ENCODE measurements at regions not wholly inside any gene's neighbourhood (a gene's known extent, or its start where the extent isn't known, plus 50 kb on each side); places are given as distances from the start of the nearest gene placed in this dataset.

DNA sequence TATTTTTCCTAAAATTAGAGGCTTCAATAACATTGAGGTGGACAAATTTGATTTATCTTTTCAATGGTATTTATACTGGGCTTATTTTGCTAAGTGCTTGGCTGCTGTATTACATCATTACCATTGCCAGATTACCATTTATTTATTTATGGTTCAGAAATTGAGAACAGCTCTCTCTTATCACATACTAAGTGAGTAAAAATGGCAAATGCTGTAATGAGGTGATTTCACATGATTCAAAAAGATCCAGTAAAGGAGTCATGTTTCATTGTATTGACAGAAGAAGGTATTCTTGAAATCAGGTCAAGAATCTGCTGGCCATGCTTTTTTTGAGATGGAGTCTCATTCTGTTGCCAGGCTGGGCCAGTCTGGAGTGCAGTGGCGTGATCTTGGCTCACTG is 322.6 kb downstream of the KIF20B start:
- no peak overlapping the region for H3K4me2 ChIP-seq
- ChIA-PET POLR2A (no interaction called here), CTCF (no interaction called here)
- no peak overlapping the region for H3K4me3 ChIP-seq
- no peaks in the 10 kb centered on the region for H3K9me3 ChIP-seq
- no peak for ATAC-seq
- H3K4me1 ChIP-seq, result no peaks in the 10 kb centered on the region
- no peak overlapping the region for H3K27ac ChIP-seq
- FAIRE-seq, result no peak
- no peak for TF ChIP-seq FOXS1 (CRISPR knock-in tag; IDR thresholded peaks at IDR 0.05)
- no peak for TF ChIP-seq CHD2 (IDR thresholded peaks at IDR 0.05; ENCODE audit: low read length, partially characterized antibody)
- no peak for TF ChIP-seq SREBF2 (IDR thresholded peaks at IDR 0.05)
- no peak for TF ChIP-seq POLR2A (IDR thresholded peaks at IDR 0.05; ENCODE audit: low read length)
- no peak for TF ChIP-seq POLR2AphosphoS2 (conservative IDR thresholded peaks at IDR 0.05; ENCODE audit: low read length)
- TF ChIP-seq HOXB13 (CRISPR knock-in tag; IDR thresholded peaks at IDR 0.05; ENCODE audit: low read depth), result no peak
- no peak for TF ChIP-seq NR3C1 (IDR thresholded peaks at IDR 0.05)
- no peak for TF ChIP-seq CEBPB (IDR thresholded peaks at IDR 0.05)
- no peak for TF ChIP-seq HOXB5 (CRISPR knock-in tag; IDR thresholded peaks at IDR 0.05)
- TF ChIP-seq SMC3 (IDR thresholded peaks at IDR 0.05), result no peak
- TF ChIP-seq, protein P1, sequence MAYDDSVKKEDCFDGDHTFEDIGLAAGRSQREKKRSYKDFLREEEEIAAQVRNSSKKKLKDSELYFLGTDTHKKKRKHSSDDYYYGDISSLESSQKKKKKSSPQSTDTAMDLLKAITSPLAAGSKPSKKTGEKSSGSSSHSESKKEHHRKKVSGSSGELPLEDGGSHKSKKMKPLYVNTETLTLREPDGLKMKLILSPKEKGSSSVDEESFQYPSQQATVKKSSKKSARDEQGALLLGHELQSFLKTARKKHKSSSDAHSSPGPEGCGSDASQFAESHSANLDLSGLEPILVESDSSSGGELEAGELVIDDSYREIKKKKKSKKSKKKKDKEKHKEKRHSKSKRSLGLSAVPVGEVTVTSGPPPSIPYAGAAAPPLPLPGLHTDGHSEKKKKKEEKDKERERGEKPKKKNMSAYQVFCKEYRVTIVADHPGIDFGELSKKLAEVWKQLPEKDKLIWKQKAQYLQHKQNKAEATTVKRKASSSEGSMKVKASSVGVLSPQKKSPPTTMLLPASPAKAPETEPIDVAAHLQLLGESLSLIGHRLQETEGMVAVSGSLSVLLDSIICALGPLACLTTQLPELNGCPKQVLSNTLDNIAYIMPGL (CRISPR knock-in tag; IDR thresholded peaks at IDR 0.05; ENCODE audit: borderline replicate concordance), result no peak
- TF ChIP-seq, protein P2, sequence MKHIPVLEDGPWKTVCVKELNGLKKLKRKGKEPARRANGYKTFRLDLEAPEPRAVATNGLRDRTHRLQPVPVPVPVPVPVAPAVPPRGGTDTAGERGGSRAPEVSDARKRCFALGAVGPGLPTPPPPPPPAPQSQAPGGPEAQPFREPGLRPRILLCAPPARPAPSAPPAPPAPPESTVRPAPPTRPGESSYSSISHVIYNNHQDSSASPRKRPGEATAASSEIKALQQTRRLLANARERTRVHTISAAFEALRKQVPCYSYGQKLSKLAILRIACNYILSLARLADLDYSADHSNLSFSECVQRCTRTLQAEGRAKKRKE (CRISPR knock-in tag; IDR thresholded peaks at IDR 0.05; ENCODE audit: low read depth), result no peak
- DNase-seq (ENCODE audit: low read depth in 1 of 2, low spot score in 1 of 2), result no peak
- 0% methylated on average over 1 of the region's 1 CpG for WGBS (ENCODE audit: missing lambda C conversion rate)

DNA sequence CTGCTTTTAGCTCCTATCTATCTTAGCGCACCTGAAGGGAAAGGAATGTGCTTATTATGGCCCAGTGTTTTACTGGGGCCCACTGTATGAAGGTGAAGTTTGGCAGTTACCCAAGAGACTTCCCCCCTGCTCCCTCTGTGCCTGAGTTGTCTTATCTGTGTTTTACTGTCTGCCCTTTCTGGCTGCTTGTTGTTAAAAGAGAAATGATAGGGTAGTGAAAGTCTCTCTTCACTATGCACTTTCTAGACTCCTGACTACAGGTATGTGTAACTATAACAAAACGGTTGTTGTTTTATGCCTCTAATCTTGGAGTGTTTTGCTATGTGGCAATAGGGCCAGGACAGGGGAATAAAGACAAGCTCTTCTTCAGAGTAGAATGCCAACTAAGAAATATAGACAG is 326.9 kb downstream of the KIF20B start:
- no peak overlapping the region for H3K4me2 ChIP-seq
- no peak for DNase-seq (ENCODE audit: low read depth in 1 of 2, low spot score in 1 of 2)
- H3K4me1 ChIP-seq, result no peaks in the 10 kb centered on the region
- ATAC-seq, result no peak
- POLR2A ChIA-PET, result no interaction called here
- 3% methylated on average over 2 of the region's 2 CpGs for WGBS (ENCODE audit: missing lambda C conversion rate)
- H3K9me3 ChIP-seq, result no peaks in the 10 kb centered on the region
- TF ChIP-seq HDAC2 (IDR thresholded peaks at IDR 0.05) (no peak), SMC3 (IDR thresholded peaks at IDR 0.05) (no peak), GATA3 (IDR thresholded peaks at IDR 0.05; ENCODE audit: borderline replicate concordance) (no peak), JUNB (IDR thresholded peaks at IDR 0.05) (no peak), MAFK (IDR thresholded peaks at IDR 0.05; ENCODE audit: partially characterized antibody) (no peak), ESRRA (IDR thresholded peaks at IDR 0.05; ENCODE audit: borderline replicate concordance, low read length) (no peak), EHMT2 (IDR thresholded peaks at IDR 0.05; ENCODE audit: low read depth) (no peak), ZNF302 (CRISPR knock-in tag; IDR thresholded peaks at IDR 0.05) (no peak), RNF2 (IDR thresholded peaks at IDR 0.05; ENCODE audit: borderline replicate concordance, low read depth) (no peak), KDM5A (IDR thresholded peaks at IDR 0.05) (no peak), ZSCAN20 (CRISPR knock-in tag; IDR thresholded peaks at IDR 0.05) (no peak), MYC (IDR thresholded peaks at IDR 0.05; ENCODE audit: borderline replicate concordance, low read length) (no peak)
- TF ChIP-seq, protein P3, sequence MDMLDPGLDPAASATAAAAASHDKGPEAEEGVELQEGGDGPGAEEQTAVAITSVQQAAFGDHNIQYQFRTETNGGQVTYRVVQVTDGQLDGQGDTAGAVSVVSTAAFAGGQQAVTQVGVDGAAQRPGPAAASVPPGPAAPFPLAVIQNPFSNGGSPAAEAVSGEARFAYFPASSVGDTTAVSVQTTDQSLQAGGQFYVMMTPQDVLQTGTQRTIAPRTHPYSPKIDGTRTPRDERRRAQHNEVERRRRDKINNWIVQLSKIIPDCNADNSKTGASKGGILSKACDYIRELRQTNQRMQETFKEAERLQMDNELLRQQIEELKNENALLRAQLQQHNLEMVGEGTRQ (IDR thresholded peaks at IDR 0.05), result no peak
- TF ChIP-seq, protein P4, sequence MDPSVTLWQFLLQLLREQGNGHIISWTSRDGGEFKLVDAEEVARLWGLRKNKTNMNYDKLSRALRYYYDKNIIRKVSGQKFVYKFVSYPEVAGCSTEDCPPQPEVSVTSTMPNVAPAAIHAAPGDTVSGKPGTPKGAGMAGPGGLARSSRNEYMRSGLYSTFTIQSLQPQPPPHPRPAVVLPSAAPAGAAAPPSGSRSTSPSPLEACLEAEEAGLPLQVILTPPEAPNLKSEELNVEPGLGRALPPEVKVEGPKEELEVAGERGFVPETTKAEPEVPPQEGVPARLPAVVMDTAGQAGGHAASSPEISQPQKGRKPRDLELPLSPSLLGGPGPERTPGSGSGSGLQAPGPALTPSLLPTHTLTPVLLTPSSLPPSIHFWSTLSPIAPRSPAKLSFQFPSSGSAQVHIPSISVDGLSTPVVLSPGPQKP (IDR thresholded peaks at IDR 0.05; ENCODE audit: low read depth, low read length), result no peak
- no peak overlapping the region for H3K27ac ChIP-seq
- FAIRE-seq, result no peak
- CTCF ChIA-PET, result no interaction called here
- H3K4me3 ChIP-seq, result no peak overlapping the region
